Activated B cell treated with CpG ODN at 0.5 μM for 24 hours (primary cell): ENCODE measurements at regions not wholly inside any gene's neighbourhood (a gene's known extent, or its start where the extent isn't known, plus 50 kb on each side); places are given as distances from the start of the nearest gene placed in this dataset.

Experiments used
- ATAC-seq: fragments of 200-7000 bp; cut with Tn5 transposase; one replicate; pipeline ENCODE4 v1.10.0; 2021; ENCODE audit warnings: low read depth, mild to moderate bottlenecking, moderate library complexity
- CTCF ChIA-PET: fragments of 350-600 bp; sonication (Branson Sonifier 250); formaldehyde crosslinking; loops from one replicate; lab custom pipeline; 2021; ENCODE audit warnings: antibody characterized with exemption; lab: Charles Lee
- POLR2A ChIA-PET: fragments of 350-600 bp; sonication (Branson Sonifier 250); formaldehyde crosslinking; loops from one replicate; lab custom pipeline; 2021; ENCODE audit warnings: antibody characterized with exemption; lab: Charles Lee
- DNase-seq: peaks from one replicate; pipeline ENCODE4 v3.0.0; 2022
- H3K27ac Mint-ChIP-seq: one replicate; pipeline ENCODE4 v1.8.0; 2020; ENCODE audit warnings: mixed read lengths
- H3K27me3 Mint-ChIP-seq: one replicate; pipeline ENCODE4 v1.8.0; 2021; ENCODE audit warnings: mixed read lengths
- H3K36me3 Mint-ChIP-seq: one replicate; pipeline ENCODE4 v1.8.0; 2021; ENCODE audit warnings: low read depth, mixed read lengths
- H3K4me1 Mint-ChIP-seq: one replicate; pipeline ENCODE4 v1.8.0; 2021; ENCODE audit warnings: mixed read lengths
- H3K4me3 Mint-ChIP-seq: one replicate; pipeline ENCODE4 v1.8.0; 2020; ENCODE audit warnings: mild to moderate bottlenecking, mixed read lengths
- H3K9me3 Mint-ChIP-seq: one replicate; pipeline ENCODE4 v1.8.0; 2020; ENCODE audit warnings: mixed read lengths
- intact Hi-C: fragments of 100-400 bp; cut with micrococcal nuclease; formaldehyde crosslinking; loops from one replicate; pipeline ENCODE4 v1.15.1; 2024
- TF ChIP-seq, protein P1 (sequence below): fragments of 200-600 bp; IDR thresholded peaks from one replicate; pipeline ENCODE4 v1.8.0; 2022; ENCODE audit warnings: antibody characterized with exemption, mild to moderate bottlenecking

DNA sequence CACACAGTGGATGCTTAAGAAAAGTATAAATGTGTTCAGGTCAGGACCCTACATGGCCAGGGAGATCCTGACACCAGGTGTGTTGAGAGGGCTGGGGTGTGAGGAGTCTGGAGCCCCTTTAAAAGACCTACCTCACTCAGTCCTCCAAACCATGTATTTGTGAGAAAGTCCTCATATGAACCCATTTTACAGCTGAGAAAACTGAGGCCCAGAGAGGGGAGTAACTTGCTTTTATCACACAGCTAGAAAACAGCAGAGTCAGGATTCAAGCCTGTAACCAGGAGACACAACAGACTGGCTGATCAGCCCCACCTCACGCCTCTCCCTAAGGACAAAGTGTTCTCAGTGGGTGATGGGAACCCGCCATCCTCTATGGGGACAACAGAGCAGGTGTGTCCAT lies 706.7 kb downstream of the PTPRU start:
- Mint-ChIP-seq H3K4me1 (no peaks in the 10 kb centered on the region), H3K4me3 (no peak overlapping the region), H3K9me3 (no peaks in the 10 kb centered on the region), H3K27me3 (no peaks in the 10 kb centered on the region), H3K36me3 (no peaks in the 10 kb centered on the region), H3K27ac (no peak overlapping the region)
- CTCF ChIA-PET: no interaction called here
- TF ChIP-seq, protein P1, sequence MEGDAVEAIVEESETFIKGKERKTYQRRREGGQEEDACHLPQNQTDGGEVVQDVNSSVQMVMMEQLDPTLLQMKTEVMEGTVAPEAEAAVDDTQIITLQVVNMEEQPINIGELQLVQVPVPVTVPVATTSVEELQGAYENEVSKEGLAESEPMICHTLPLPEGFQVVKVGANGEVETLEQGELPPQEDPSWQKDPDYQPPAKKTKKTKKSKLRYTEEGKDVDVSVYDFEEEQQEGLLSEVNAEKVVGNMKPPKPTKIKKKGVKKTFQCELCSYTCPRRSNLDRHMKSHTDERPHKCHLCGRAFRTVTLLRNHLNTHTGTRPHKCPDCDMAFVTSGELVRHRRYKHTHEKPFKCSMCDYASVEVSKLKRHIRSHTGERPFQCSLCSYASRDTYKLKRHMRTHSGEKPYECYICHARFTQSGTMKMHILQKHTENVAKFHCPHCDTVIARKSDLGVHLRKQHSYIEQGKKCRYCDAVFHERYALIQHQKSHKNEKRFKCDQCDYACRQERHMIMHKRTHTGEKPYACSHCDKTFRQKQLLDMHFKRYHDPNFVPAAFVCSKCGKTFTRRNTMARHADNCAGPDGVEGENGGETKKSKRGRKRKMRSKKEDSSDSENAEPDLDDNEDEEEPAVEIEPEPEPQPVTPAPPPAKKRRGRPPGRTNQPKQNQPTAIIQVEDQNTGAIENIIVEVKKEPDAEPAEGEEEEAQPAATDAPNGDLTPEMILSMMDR: no peak
- intact Hi-C loops: no loop called here
- POLR2A ChIA-PET: no interaction called here
- no peak for DNase-seq
- no peak for ATAC-seq

GRCh38 chr1:29939079-29939478 lies 702.8 kb downstream of the PTPRU start:
- intact Hi-C loops: no loop called here
- H3K9me3 Mint-ChIP-seq: no peaks in the 10 kb centered on the region
- CTCF ChIA-PET: no interaction called here
- POLR2A ChIA-PET: no interaction called here
- no peaks in the 10 kb centered on the region for H3K27me3 Mint-ChIP-seq
- H3K27ac Mint-ChIP-seq: no peak overlapping the region
- no peak overlapping the region for H3K4me3 Mint-ChIP-seq
- TF ChIP-seq, protein P1: no peak
- ATAC-seq (no peak), DNase-seq (no peak)
- no peaks in the 10 kb centered on the region for H3K4me1 Mint-ChIP-seq
- no peaks in the 10 kb centered on the region for H3K36me3 Mint-ChIP-seq

GRCh38 chr1:29937356-29937755 lies 701.0 kb downstream of the PTPRU start:
- intact Hi-C loops: no loop called here
- H3K27ac Mint-ChIP-seq: no peak overlapping the region
- TF ChIP-seq, protein P1: no peak
- H3K36me3 Mint-ChIP-seq: no peaks in the 10 kb centered on the region
- ChIA-PET CTCF (no interaction called here), POLR2A (no interaction called here)
- peaks cover 4% of the 10 kb centered on the region for H3K27me3 Mint-ChIP-seq
- no peaks in the 10 kb centered on the region for H3K9me3 Mint-ChIP-seq
- no peak for DNase-seq
- no peak for ATAC-seq
- H3K4me1 Mint-ChIP-seq: no peaks in the 10 kb centered on the region
- no peak overlapping the region for H3K4me3 Mint-ChIP-seq

GRCh38 chr1:29936031-29936544 lies 699.8 kb downstream of the PTPRU start:
- no peak for ATAC-seq
- Mint-ChIP-seq H3K4me1 (no peaks in the 10 kb centered on the region), H3K27me3 (peaks cover 8% of the 10 kb centered on the region), H3K27ac (no peak overlapping the region), H3K9me3 (no peaks in the 10 kb centered on the region), H3K4me3 (no peak overlapping the region), H3K36me3 (no peaks in the 10 kb centered on the region)
- DNase-seq: no peak
- TF ChIP-seq, protein P1: no peak
- POLR2A ChIA-PET: no interaction called here
- intact Hi-C loops: no loop called here
- CTCF ChIA-PET: no interaction called here

DNA sequence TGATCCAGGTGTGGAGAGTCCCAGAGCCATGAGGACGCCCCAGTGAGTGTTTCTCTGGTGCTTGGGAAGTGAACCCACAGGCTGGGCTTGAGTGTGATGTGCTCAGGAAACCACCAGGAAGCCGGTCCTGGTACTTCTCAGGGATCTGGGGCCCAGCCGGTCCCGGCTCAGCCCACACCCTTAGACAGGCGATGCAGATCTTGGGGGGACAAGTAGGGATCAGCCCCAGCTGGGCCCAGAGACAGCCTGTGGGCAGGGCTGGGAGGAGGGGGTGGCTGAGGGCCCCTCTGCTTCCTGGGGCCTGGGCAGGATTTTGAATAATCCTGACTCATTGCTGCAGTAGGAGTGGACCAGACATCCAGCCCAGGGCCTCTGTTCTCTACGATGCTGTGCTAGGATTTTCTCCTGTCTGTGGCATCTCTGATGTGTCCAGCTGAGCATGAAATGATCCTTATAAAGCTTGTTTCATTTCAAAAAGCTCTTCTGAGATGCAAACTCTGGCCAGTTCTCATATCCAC lies 698.0 kb downstream of the PTPRU start:
- Mint-ChIP-seq H3K36me3 (no peaks in the 10 kb centered on the region), H3K9me3 (no peaks in the 10 kb centered on the region), H3K4me3 (no peak overlapping the region), H3K27me3 (peaks cover 8% of the 10 kb centered on the region), H3K4me1 (no peaks in the 10 kb centered on the region), H3K27ac (no peak overlapping the region)
- TF ChIP-seq, protein P1: no peak
- POLR2A ChIA-PET: no interaction called here
- intact Hi-C loops: no loop called here
- DNase-seq (no peak), ATAC-seq (no peak)
- CTCF ChIA-PET: no interaction called here
